NT2/D1 (cell line): ENCODE measurements at regions not wholly inside any gene's neighbourhood (a gene's known extent, or its start where the extent isn't known, plus 50 kb on each side); places are given as distances from the start of the nearest gene placed in this dataset.

Experiments used
- SUZ12 ChIP-seq: IDR thresholded peaks from 2 replicates; pipeline ENCODE4 v1.6.1; 2011; ENCODE audit not compliant: insufficient read length, insufficient read depth; ENCODE audit errors: extremely low read depth
- YY1 ChIP-seq: IDR thresholded peaks from 2 replicates; pipeline ENCODE4 v1.6.1; 2011; ENCODE audit not compliant: insufficient read length, insufficient read depth
- ZNF274 ChIP-seq: IDR thresholded peaks from 2 replicates; pipeline ENCODE4 v1.6.1; 2011; ENCODE audit warnings: mild to moderate bottlenecking, low read depth, low read length

- no peak for TF ChIP-seq YY1
- no peak for TF ChIP-seq ZNF274
- no peak for TF ChIP-seq SUZ12
Measured at GRCh38 chr5:111993242-111993641, 236.2 kb upstream of the NREP start.
